Endothelial cell of umbilical vein (primary cell): ENCODE measurements at regions not wholly inside any gene's neighbourhood (a gene's known extent, or its start where the extent isn't known, plus 50 kb on each side); places are given as distances from the start of the nearest gene placed in this dataset.

Experiments
- BruUV-seq: library from RNA; stranded (reverse); fragments of 400-500 nt; replicated peaks from 2 replicates; lab custom pipeline; 2021; lab: Mats Ljungman, UMichigan
- CTCF ChIA-PET: fragments of 300-600, 350-600 bp; sonication (Branson Sonifier 250); formaldehyde crosslinking; loops from one replicate; lab custom pipeline; 2021; ENCODE audit warnings: antibody characterized with exemption, inconsistent platforms; lab: Charles Lee
- POLR2A ChIA-PET: fragments of 300-600, 350-600 bp; sonication (Branson Sonifier 250); formaldehyde crosslinking; loops from one replicate; lab custom pipeline; 2021; ENCODE audit warnings: antibody characterized with exemption, inconsistent platforms; lab: Charles Lee
- DNase-seq: peaks from one replicate; pipeline ENCODE4 v3.0.0-alpha.2; 2011; ENCODE audit warnings: low read depth, low spot score
- FAIRE-seq: peaks from 2 replicates; lab custom pipeline; 2011; peaks lifted over from hg19 to GRCh38; lab: Jason Lieb, UNC
- H2AFZ ChIP-seq: 2 replicates; pipeline ENCODE4 v1.6.0; 2012; ENCODE audit warnings: low read depth, low read length, control low read depth, inconsistent platforms
- H3K27ac ChIP-seq: 2 replicates; pipeline ENCODE4 v1.5.1; 2011; ENCODE audit warnings: low read depth, mild to moderate bottlenecking, control low read depth, low read length, moderate library complexity; ENCODE audit not compliant: insufficient read depth
- H3K27me3 ChIP-seq, 2 experiments: 2 replicates each; pipeline versions ENCODE4 v1.6.0 to v1.6.1; 2011; ENCODE audit warnings: low read length in 2 of 2, mixed read lengths in 1 of 2; ENCODE audit not compliant: control insufficient read depth in 2 of 2, insufficient read depth in 2 of 2
- H3K36me3 ChIP-seq, 2 experiments: 2 replicates in 1 of 2; 3 replicates in 1 of 2; pipeline ENCODE4 v1.5.1; 2011; ENCODE audit warnings: low read length in 2 of 2, mild to moderate bottlenecking in 1 of 2, moderate library complexity in 1 of 2; ENCODE audit not compliant: control insufficient read depth in 2 of 2, insufficient read depth in 2 of 2; ENCODE audit errors: extremely low read depth in 1 of 2
- H3K4me1 ChIP-seq: 3 replicates; pipeline ENCODE4 v1.5.1; 2011; ENCODE audit warnings: mild to moderate bottlenecking, low read length; ENCODE audit not compliant: control insufficient read depth, insufficient read depth; ENCODE audit errors: extremely low read depth
- H3K4me2 ChIP-seq: 2 replicates; pipeline ENCODE4 v1.6.1; 2011; ENCODE audit warnings: low read length, control low read depth, mixed read lengths; ENCODE audit not compliant: insufficient read depth
- H3K4me3 ChIP-seq, 3 experiments: fragments of 200-600 bp in 1 of 3; sonication (generic), shearing (Covaris generic) in 1 of 3; replicated peaks in 1 of 3; 2 replicates each; pipeline ENCODE4 v1.5.1; 2011 to 2016; ENCODE audit warnings: control low read depth in 3 of 3, low read length in 3 of 3, mild to moderate bottlenecking in 2 of 3, inconsistent platforms in 1 of 3, low read depth in 1 of 3, moderate library complexity in 1 of 3; ENCODE audit not compliant: insufficient read depth in 1 of 3
- H3K79me2 ChIP-seq: 2 replicates; pipeline ENCODE4 v1.6.0; 2012; ENCODE audit warnings: low read length, inconsistent platforms; ENCODE audit not compliant: control insufficient read depth, insufficient read depth
- H3K9ac ChIP-seq: replicated peaks from 2 replicates; pipeline ENCODE3; 2011; ENCODE audit warnings: low read length, control low read depth; ENCODE audit not compliant: insufficient read depth; ENCODE audit errors: extremely low read depth
- H3K9me1 ChIP-seq: replicated peaks from 3 replicates; pipeline ENCODE4 v1.6.0; 2011; ENCODE audit warnings: mild to moderate bottlenecking, low read length; ENCODE audit not compliant: control insufficient read depth, insufficient read depth; ENCODE audit errors: extremely low read depth
- H3K9me3 ChIP-seq: replicated peaks from 2 replicates; pipeline ENCODE4 v1.5.1; 2012; ENCODE audit warnings: low read length, inconsistent platforms; ENCODE audit not compliant: control insufficient read depth, insufficient read depth
- H4K20me1 ChIP-seq: replicated peaks from 2 replicates; pipeline ENCODE3; 2011; ENCODE audit warnings: mild to moderate bottlenecking, low read length; ENCODE audit not compliant: control insufficient read depth, insufficient read depth; ENCODE audit errors: extremely low read depth
- CTCF ChIP-seq, 2 donors: IDR thresholded peaks; 1 replicate in 1 of 2; 2 replicates in 1 of 2; pipeline ENCODE4 v1.5.1; 2011; ENCODE audit warnings: low read length in 2 of 2, mild to moderate bottlenecking in 2 of 2, moderate library complexity in 2 of 2, control low read depth in 1 of 2, inconsistent platforms in 1 of 2, low read depth in 1 of 2; ENCODE audit not compliant: insufficient read depth in 1 of 2; ENCODE audit errors: extremely low read depth in 1 of 2
- EZH2 ChIP-seq: IDR thresholded peaks from 2 replicates; pipeline ENCODE4 v1.6.1; 2012; ENCODE audit warnings: borderline replicate concordance, low read depth, mild to moderate bottlenecking, moderate library complexity, low read length, inconsistent platforms; ENCODE audit not compliant: severe bottlenecking
- FOS ChIP-seq: IDR thresholded peaks from 2 replicates; pipeline ENCODE4 v1.6.1; 2011; ENCODE audit warnings: mild to moderate bottlenecking, low read length, moderate library complexity, borderline replicate concordance; ENCODE audit not compliant: insufficient read depth
- GATA2 ChIP-seq: IDR thresholded peaks from 2 replicates; pipeline ENCODE4 v1.7.0; 2011; ENCODE audit warnings: low read depth, mild to moderate bottlenecking, moderate library complexity, mixed read lengths, low read length; ENCODE audit not compliant: insufficient read length, insufficient read depth
- JUN ChIP-seq: IDR thresholded peaks from 2 replicates; pipeline ENCODE4 v1.6.1; 2011; ENCODE audit warnings: borderline replicate concordance, low read depth; ENCODE audit not compliant: insufficient read length, insufficient read depth
- MAX ChIP-seq: IDR thresholded peaks from 2 replicates; pipeline ENCODE4 v1.6.1; 2011; ENCODE audit not compliant: insufficient read depth, insufficient read length
- MYC ChIP-seq: IDR thresholded peaks from one replicate; pipeline ENCODE4 v1.6.1; 2011; ENCODE audit warnings: mild to moderate bottlenecking, low read depth, low read length
- POLR2A ChIP-seq: IDR thresholded peaks from 2 replicates; pipeline ENCODE4 v1.6.1; 2012; ENCODE audit warnings: low read depth, mild to moderate bottlenecking, control low read depth, low read length
- POLR2AphosphoS5 ChIP-seq: IDR thresholded peaks from 2 replicates; pipeline ENCODE4 v1.6.1; 2012; ENCODE audit warnings: low read depth, mild to moderate bottlenecking, control low read depth, low read length, moderate library complexity; ENCODE audit not compliant: insufficient read depth
- dilution Hi-C: fragments of 300-500 bp; cut with MboI; formaldehyde crosslinking; loops from one replicate; pipeline ENCODE4 v1.15.0; 2019; ENCODE audit warnings: low sequenced_read_pairs; ENCODE audit not compliant: extremely low pct_ligation_motif_present
- intact Hi-C: fragments of 100-400 bp; cut with micrococcal nuclease; formaldehyde crosslinking; loops from one replicate; pipeline ENCODE4 v1.10.0; 2022

- BruUV-seq = no TSS peak
- no peaks in the 10 kb centered on the region for H3K36me3 ChIP-seq
- dilution Hi-C loops = no loop called here
- CTCF ChIA-PET = no interaction called here
- no peaks in the 10 kb centered on the region for H3K27me3 ChIP-seq
- no peak overlapping the region for H3K4me3 ChIP-seq
- intact Hi-C loops = no loop called here
- no peaks in the 10 kb centered on the region for H4K20me1 ChIP-seq
- H3K79me2 ChIP-seq = no peaks in the 10 kb centered on the region
- H3K9me1 ChIP-seq = no peaks in the 10 kb centered on the region
- H3K27ac ChIP-seq = no peak overlapping the region
- DNase-seq (no peak), FAIRE-seq (no peak)
- H3K9ac ChIP-seq = no peak overlapping the region
- H3K4me1 ChIP-seq = peaks cover 9% of the 10 kb centered on the region
- POLR2A ChIA-PET = no interaction called here
- H2AFZ ChIP-seq = no peak overlapping the region
- H3K4me2 ChIP-seq = no peak overlapping the region
- H3K9me3 ChIP-seq = no peaks in the 10 kb centered on the region
- no peak for TF ChIP-seq MAX
- TF ChIP-seq JUN = no peak
- TF ChIP-seq EZH2 = no peak
- TF ChIP-seq POLR2AphosphoS5 = no peak
- no peak for TF ChIP-seq POLR2A
- no peak for TF ChIP-seq CTCF (IDR thresholded peaks at IDR 0.05; ENCODE audit: extremely low read depth in 1 of 2, insufficient read depth in 1 of 2, low read depth in 1 of 2, low read length in 2 of 2)
- no peak for TF ChIP-seq MYC
- TF ChIP-seq FOS = no peak
- no peak for TF ChIP-seq GATA2
Observed at GRCh38 chr3:194844046-194844445, 158.4 kb downstream of the FAM43A start.
